Large intestine (tissue), 3 donors: ENCODE measurements at regions not wholly inside any gene's neighbourhood (a gene's known extent, or its start where the extent isn't known, plus 50 kb on each side); places are given as distances from the start of the nearest gene placed in this dataset.
"Not testable (repeated sequence)": the region's sequence is repeated elsewhere in the genome, so short reads cannot be mapped to it uniquely, and the experiment has no call there.

ENCODE experiments used
- DNase-seq, 2 donors: peaks; one replicate each; pipeline versions ENCODE4 v3.0.0 to v3.0.0-alpha.2; 2013
- H3K27ac ChIP-seq: one replicate; pipeline ENCODE4 v1.5.1; 2013; ENCODE audit warnings: low read length
- H3K27me3 ChIP-seq: 2 replicates; pipeline ENCODE4 v1.6.1; 2013; ENCODE audit warnings: low read length; ENCODE audit not compliant: control insufficient read depth, insufficient read depth
- H3K36me3 ChIP-seq: 2 replicates; pipeline ENCODE4 v1.6.1; 2013; ENCODE audit warnings: low read length; ENCODE audit not compliant: control insufficient read depth, insufficient read depth
- H3K4me1 ChIP-seq: one replicate; pipeline ENCODE4 v1.6.1; 2013; ENCODE audit warnings: low read length; ENCODE audit not compliant: control insufficient read depth, insufficient read depth
- H3K4me3 ChIP-seq: one replicate; pipeline ENCODE4 v1.5.1; 2013; ENCODE audit warnings: low read length
- H3K9me3 ChIP-seq: one replicate; pipeline ENCODE4 v1.6.1; 2013; ENCODE audit warnings: mild to moderate bottlenecking, low read depth, low read length, moderate library complexity; ENCODE audit not compliant: control insufficient read depth
- WGBS: methylation state at CpG from one replicate; pipeline ENCODE4 v1.1.5; 2013; ENCODE audit warnings: low lambda C conversion rate; ENCODE audit not compliant: insufficient coverage; 5-methylcytosine and 5-hydroxymethylcytosine counted together

- no peak overlapping the region for H3K27ac ChIP-seq
- H3K9me3 ChIP-seq, result no peaks in the 10 kb centered on the region
- H3K4me3 ChIP-seq, result no peak overlapping the region
- WGBS, result no CpG with 5 or more reads among the region's 3 CpGs
- H3K36me3 ChIP-seq, result no peaks in the 10 kb centered on the region
- DNase-seq, result no peak
- no peaks in the 10 kb centered on the region for H3K27me3 ChIP-seq
- H3K4me1 ChIP-seq, result no peaks in the 10 kb centered on the region
These were observed 162.0 kb upstream of the EOLA2 start for GRCh38 chrX:150100261-150100660.

GRCh38 chrX:150118476-150118875, 180.2 kb upstream of the EOLA2 start:
- Histone ChIP-seq H3K9me3 (no peaks in the 10 kb centered on the region), H3K27me3 (no peaks in the 10 kb centered on the region), H3K36me3 (no peaks in the 10 kb centered on the region), H3K4me3 (no peak overlapping the region), H3K27ac (no peak overlapping the region), H3K4me1 (no peaks in the 10 kb centered on the region)
- no peak for DNase-seq
- no CpG with 5 or more reads among the region's 7 CpGs for WGBS

- no peak for DNase-seq
- no peak overlapping the region for H3K4me3 ChIP-seq
- no peaks in the 10 kb centered on the region for H3K27me3 ChIP-seq
- no CpG with 5 or more reads among the region's 2 CpGs for WGBS
- H3K9me3 ChIP-seq, result no peaks in the 10 kb centered on the region
- no peaks in the 10 kb centered on the region for H3K36me3 ChIP-seq
- no peak overlapping the region for H3K27ac ChIP-seq
- H3K4me1 ChIP-seq, result no peaks in the 10 kb centered on the region
These were observed 181.0 kb upstream of the EOLA2 start for GRCh38 chrX:150119323-150119722.

- not testable (repeated sequence) for H3K4me3 ChIP-seq, DNase-seq, H3K27me3 ChIP-seq, H3K9me3 ChIP-seq, H3K36me3 ChIP-seq, H3K27ac ChIP-seq, H3K4me1 ChIP-seq
- WGBS, result no CpG with 5 or more reads among the region's 2 CpGs
These were observed 186.8 kb upstream of the EOLA2 start for GRCh38 chrX:150125045-150125444.

- H3K4me1 ChIP-seq, result no peaks in the 10 kb centered on the region
- no peaks in the 10 kb centered on the region for H3K36me3 ChIP-seq
- no peaks in the 10 kb centered on the region for H3K27me3 ChIP-seq
- H3K4me3 ChIP-seq, result no peak overlapping the region
- H3K9me3 ChIP-seq, result no peaks in the 10 kb centered on the region
- no peak for DNase-seq
- no peak overlapping the region for H3K27ac ChIP-seq
- WGBS, result no CpG with 5 or more reads among the region's 3 CpGs
These were observed 188.9 kb upstream of the EOLA2 start for GRCh38 chrX:150127216-150127615.

- no peaks in the 10 kb centered on the region for H3K36me3 ChIP-seq
These were observed 205.6 kb upstream of the EOLA2 start for GRCh38 chrX:150143721-150144440.

GRCh38 chrX:150146271-150146896, 208.1 kb upstream of the EOLA2 start:
- Histone ChIP-seq H3K4me1 (no peaks in the 10 kb centered on the region), H3K27me3 (no peaks in the 10 kb centered on the region)
- WGBS, result no CpG with 5 or more reads among the region's 1 CpG

More at GRCh38 chrX:150143721-150144440, 205.6 kb upstream of the EOLA2 start:
- H3K4me1 ChIP-seq, result no peaks in the 10 kb centered on the region
- no peaks in the 10 kb centered on the region for H3K9me3 ChIP-seq
- no peak for DNase-seq
- no peaks in the 10 kb centered on the region for H3K27me3 ChIP-seq
- 79% methylated on average over 2 of the region's 4 CpGs for WGBS
- H3K27ac ChIP-seq, result no peak overlapping the region
- H3K4me3 ChIP-seq, result no peak overlapping the region

GRCh38 chrX:150148749-150149672, 210.7 kb upstream of the EOLA2 start:
- Histone ChIP-seq H3K36me3 (no peaks in the 10 kb centered on the region), H3K27me3 (no peaks in the 10 kb centered on the region), H3K4me1 (no peaks in the 10 kb centered on the region), H3K27ac (no peak overlapping the region), H3K4me3 (no peak overlapping the region), H3K9me3 (no peaks in the 10 kb centered on the region)
- WGBS, result no CpG with 5 or more reads among the region's 5 CpGs
- no peak for DNase-seq

More at GRCh38 chrX:150146271-150146896, 208.1 kb upstream of the EOLA2 start:
- Histone ChIP-seq H3K36me3 (no peaks in the 10 kb centered on the region), H3K27ac (no peak overlapping the region), H3K4me3 (no peak overlapping the region), H3K9me3 (no peaks in the 10 kb centered on the region)
- no peak for DNase-seq

GRCh38 chrX:150150076-150150779, 211.9 kb upstream of the EOLA2 start:
- Histone ChIP-seq H3K4me3 (no peak overlapping the region), H3K27me3 (no peaks in the 10 kb centered on the region), H3K4me1 (no peaks in the 10 kb centered on the region), H3K27ac (no peak overlapping the region), H3K36me3 (no peaks in the 10 kb centered on the region), H3K9me3 (no peaks in the 10 kb centered on the region)
- no CpG with 5 or more reads among the region's 4 CpGs for WGBS
- no peak for DNase-seq

GRCh38 chrX:150150780-150151125, 212.4 kb upstream of the MAMLD1 start:
- Histone ChIP-seq H3K27ac (no peak overlapping the region), H3K4me1 (no peaks in the 10 kb centered on the region), H3K36me3 (no peaks in the 10 kb centered on the region), H3K4me3 (no peak overlapping the region), H3K9me3 (no peaks in the 10 kb centered on the region), H3K27me3 (no peaks in the 10 kb centered on the region)
- whole genome bisulfite sequencing, result no CpG with 5 or more reads among the region's 2 CpGs
- no peak for DNase-seq
